ENCODE measurements at regions not wholly inside any gene's neighbourhood (a gene's known extent, or its start where the extent isn't known, plus 50 kb on each side); places are given as distances from the start of the nearest gene placed in this dataset.

DNA sequence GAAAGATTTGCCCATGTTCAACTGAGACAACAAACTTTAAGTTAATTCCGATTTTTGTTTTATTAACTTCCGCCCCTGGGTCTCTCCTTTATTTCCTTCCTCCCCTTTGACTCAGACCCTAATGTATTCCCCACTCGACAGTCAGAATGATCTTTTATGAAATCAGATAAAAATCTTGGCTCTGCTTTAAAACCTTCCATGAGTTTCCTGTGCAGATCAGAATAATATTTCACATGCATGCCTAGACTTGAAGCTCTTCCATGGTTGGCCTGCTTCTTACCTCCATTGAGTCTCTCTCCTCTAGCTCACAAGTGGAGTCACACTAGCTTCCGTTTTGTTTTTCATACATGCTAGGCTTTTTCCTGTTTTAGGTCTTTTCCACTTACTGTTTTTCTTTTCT is 116.8 kb upstream of the SPATA16 start:
- TF ChIP-seq ATF3 (CRISPR knock-in tag; conservative IDR thresholded peaks at IDR 0.05) (no peak), ZNF232 (CRISPR knock-in tag; IDR thresholded peaks at IDR 0.05) (no peak), CTCF (IDR thresholded peaks at IDR 0.05) (no peak), KAT7 (CRISPR knock-in tag; IDR thresholded peaks at IDR 0.05; ENCODE audit: borderline replicate concordance) (no peak), CREB1 (CRISPR knock-in tag; IDR thresholded peaks at IDR 0.05) (no peak), TEAD4 (CRISPR knock-in tag; IDR thresholded peaks at IDR 0.05) (no peak), MYBL2 (CRISPR knock-in tag; IDR thresholded peaks at IDR 0.05) (no peak)
- TF ChIP-seq, protein P1, sequence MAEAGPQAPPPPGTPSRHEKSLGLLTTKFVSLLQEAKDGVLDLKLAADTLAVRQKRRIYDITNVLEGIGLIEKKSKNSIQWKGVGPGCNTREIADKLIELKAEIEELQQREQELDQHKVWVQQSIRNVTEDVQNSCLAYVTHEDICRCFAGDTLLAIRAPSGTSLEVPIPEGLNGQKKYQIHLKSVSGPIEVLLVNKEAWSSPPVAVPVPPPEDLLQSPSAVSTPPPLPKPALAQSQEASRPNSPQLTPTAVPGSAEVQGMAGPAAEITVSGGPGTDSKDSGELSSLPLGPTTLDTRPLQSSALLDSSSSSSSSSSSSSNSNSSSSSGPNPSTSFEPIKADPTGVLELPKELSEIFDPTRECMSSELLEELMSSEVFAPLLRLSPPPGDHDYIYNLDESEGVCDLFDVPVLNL (CRISPR knock-in tag; IDR thresholded peaks at IDR 0.05; ENCODE audit: borderline replicate concordance, low read depth), result no peak
